ENCODE measurements at regions not wholly inside any gene's neighbourhood (a gene's known extent, or its start where the extent isn't known, plus 50 kb on each side); places are given as distances from the start of the nearest gene placed in this dataset.

DNA sequence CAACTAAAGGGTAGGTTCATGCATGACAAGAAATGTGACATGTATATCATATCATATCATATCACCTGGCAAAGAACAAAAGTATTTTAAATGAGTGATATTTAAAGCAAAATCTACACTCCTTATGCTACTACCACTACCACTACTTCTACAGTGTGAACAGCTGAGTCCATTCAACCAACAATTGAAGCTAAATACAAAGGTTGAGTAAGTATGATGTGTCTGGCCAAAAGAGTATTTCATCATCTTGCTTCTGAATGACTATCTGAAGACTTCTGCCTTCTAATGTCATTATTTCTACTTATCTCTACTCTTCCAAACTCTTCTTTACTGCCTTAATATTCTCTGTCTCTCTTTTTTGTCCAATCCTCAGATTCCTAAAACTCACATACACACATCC, 292.6 kb upstream of the CAND1 start:
- no peak for DNase-seq

DNA sequence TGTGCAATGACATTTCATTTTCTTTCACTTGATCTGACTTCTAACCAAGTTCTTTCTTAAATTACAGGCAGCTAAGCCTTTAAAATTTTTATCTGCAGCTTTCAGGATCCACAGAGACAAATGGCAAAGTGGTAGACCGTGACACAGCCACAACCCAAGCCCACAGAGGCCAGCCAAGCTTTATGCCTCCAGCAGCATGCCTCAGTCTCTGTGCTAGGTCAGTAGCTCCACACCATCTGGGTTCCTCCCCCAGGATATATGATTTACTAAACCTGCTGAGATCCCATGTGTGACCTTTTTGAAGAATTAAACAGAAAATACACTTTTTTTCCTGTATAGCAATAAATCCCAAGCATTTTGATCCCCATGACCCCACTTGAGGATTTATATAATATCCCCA, 290.4 kb upstream of the CAND1 start:
- DNase-seq = no peak

DNA sequence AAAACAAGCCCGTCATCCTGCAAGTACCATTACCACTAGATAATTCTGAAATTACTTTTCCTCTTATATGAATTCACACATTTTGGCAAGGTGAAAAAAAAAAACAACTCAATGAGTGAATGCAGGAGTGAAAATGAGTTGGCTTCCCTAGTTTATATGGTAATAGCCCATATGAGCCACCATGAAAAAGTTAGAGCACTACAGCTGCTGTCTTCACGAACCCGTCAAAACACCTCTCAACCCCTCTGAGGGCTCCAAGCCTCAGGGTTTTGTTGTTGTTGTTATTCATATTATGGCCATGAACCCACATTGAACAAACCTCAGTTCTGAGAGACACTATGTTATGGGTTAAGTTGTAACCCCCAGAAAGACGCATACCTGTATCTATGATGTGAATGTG, 289.9 kb upstream of the CAND1 start:
- DNase-seq = no peak

DNA sequence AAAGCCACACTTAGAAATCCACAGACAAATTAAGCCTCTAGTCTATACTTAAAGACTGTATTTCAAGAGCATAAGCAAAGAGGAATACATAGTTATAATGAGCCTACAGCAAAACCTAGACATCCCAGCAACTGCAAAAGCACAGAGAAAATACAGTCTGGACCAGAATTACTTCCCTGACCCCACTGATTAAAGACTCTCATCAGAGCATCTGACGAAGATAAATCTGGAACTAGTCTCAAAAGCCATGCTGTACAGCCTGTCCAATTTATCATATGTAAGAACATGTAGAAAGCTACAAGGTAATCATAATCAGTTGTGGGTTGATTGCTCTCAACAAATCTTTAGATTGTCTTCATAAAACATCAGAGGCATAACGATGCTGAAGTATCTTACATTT, 285.1 kb upstream of the CAND1 start:
- DNase-seq = no peak

DNA sequence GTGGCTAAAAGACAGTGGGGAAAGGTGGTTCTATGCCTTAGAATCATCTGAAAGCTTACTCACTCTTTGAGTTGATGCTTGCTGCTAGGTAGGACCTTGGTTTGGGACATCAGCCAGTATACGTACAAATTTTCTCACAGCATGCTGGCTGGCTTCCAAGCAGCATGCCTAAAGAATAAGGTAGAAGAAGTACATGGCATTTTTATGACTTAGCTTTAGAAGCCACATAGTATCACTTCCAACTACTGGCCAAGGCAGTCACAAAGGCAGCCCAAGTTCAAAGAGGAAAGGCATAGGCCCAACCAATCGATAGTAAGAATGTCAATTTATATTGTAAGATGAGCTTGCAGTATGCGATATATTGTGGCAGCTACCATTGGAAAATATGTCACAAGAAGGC, 284.2 kb upstream of the CAND1 start:
- DNase-seq = no peak

DNA sequence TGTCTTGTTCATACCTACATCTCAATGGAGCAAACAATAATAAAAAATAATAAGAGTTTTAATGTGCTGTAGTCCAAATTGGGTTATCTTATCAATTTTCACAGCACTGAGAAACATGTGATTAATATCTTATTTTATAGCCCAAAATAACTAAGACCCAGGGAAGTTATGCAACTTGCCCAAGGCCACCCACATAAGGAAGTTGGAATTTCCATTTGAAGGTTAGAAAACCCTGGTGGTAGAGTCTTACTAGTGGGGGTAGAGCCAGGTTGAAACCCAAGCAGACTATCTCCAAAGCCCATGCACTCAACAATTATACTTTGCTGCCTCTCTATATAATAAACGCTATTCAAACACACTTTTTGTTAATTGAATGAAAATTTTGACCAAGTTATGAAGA, 270.0 kb upstream of the CAND1 start:
- no peak for DNase-seq

DNA sequence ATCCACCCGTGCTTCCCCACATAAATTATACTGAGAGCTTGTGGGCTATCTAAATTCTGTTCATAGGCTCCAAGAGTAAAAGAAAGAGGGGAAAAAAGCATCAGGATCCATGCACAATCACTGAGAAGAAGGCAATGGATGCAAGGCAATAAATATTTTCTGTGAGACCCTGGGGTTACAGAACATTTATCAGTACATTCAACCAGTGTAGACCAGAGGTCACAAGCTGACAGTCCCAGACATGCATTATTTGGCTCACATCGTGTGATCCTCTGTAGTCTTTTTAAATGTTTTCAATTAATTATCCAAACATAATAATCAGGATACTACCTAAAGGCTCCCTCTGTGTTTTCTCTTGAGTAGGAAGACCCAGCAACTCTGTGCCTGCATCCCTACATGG, 267.9 kb upstream of the CAND1 start:
- DNase-seq = no peak

DNA sequence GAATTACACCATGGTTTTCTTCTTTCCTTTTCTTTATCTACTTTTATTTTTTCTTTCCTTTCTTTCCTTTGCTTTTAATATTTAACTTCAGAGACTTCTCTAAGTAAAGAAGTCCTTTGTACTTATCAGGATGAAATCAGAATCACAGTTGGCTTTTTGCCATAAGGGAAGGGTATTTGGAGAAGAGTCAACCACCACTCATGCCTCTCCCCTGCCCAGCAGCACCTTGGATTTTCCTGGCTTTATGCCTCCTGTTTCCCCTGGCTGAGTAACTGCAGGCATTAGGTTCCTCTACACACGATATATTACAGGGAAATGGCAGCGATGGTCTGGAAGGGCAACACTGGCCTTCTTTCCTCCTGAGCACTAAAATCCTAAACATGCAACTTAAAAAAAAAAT, 266.4 kb upstream of the CAND1 start:
- no peak for DNase-seq

DNA sequence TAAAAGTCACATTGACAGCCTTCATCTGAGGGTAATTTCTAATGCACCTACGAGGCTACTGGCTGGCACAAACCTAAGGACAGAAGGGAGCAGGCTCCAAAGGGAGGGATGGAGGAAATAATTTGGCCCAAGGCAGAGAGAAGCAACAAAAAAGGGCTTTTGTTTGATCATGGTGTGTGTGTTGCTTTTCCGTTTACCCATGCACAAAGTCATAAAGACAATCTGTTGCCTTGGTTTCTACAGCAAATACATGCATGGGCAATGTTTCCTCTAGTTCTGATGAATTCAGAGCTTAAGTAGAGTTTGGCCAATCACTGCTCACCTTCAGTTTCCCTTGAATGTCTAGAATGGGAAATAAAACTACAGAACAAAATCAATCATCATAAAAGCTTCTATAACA, 262.5 kb upstream of the CAND1 start:
- no peak for DNase-seq

DNA sequence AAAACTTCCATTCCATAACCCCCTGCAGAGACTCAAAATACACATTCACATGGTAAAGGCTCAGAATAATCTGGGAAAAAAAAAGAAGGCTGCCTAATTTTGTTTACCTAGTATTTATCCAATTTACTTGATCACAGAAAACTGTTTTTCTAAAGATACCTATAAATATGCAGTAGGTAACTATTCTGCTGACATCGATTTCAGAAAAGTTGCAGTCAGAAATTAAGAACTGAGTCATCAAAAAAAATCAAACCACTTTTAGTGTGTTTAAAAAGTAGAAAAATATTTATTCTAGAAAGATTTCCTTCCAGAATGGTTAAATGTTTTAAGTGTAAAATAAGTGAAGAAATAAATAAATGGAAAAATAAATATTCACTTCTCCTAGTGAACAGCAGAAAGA, 254.5 kb upstream of the CAND1 start:
- no peak for DNase-seq

DNA sequence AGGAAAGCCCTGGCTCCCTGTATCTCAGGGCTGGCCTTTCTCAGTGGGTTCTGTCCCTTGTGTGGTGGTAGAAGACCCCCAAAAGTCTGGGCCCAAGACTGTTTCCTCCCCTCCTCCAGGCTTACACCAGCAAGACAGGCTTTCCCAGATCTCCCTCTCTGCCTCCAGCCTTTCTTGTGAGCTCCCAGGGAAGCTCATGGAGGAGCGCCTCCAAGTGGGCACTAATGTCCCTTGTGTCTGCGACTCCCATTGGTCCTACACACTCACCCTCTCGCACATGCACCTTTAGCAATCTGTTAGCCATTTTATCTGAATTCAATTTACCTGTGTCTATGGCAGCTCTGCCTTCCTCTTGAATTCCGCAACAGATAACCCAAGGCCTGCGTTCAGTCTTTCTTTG, 251.1 kb upstream of the CAND1 start:
- DNase-seq = no peak

DNA sequence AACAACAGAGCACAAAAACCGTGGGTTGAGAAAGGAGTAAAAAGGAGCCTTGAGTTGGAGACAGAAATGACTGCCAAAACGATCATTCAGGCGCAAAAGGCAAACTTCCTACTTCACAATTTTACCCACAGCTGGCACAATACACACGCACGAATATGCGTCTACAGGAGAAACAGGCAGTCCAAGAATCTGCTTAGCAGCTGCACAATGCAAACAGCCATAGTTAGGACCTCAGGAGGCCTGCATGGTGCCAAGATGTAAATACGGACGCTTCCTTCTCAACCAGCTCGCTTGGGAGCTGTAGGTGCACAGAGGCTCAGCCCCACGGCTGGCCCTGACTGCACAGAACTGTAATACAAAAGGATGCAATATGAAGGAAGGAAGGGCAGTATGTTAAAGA, 250.1 kb upstream of the CAND1 start:
- DNase-seq = no peak

DNA sequence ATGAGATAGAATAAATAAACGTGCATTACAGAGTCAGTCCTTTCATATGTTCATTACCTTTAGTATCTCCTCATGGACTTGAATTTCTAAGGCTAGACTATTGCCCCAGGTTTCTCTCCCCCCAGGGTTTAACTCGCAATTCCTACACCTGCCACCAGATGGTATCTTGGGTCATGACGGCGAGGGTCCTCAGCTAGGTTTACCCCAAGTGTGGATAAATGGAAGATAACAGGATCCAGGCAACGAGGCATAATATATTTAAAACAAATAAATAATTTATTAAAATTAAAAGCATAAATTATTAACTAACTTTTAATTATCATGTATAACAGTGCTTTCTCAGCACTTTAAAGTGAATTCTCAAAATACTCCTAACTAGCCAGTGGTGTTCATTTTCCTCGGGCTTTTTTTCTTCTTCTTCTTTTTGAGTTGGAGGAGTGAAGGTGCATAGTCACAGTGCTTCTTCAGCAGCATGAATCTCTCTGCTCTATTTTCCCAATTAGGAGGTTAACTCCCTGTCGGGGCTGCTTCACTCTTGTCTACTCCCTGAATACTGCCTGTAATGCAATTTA, 243.5 kb upstream of the CAND1 start:
- no peak for DNase-seq

DNA sequence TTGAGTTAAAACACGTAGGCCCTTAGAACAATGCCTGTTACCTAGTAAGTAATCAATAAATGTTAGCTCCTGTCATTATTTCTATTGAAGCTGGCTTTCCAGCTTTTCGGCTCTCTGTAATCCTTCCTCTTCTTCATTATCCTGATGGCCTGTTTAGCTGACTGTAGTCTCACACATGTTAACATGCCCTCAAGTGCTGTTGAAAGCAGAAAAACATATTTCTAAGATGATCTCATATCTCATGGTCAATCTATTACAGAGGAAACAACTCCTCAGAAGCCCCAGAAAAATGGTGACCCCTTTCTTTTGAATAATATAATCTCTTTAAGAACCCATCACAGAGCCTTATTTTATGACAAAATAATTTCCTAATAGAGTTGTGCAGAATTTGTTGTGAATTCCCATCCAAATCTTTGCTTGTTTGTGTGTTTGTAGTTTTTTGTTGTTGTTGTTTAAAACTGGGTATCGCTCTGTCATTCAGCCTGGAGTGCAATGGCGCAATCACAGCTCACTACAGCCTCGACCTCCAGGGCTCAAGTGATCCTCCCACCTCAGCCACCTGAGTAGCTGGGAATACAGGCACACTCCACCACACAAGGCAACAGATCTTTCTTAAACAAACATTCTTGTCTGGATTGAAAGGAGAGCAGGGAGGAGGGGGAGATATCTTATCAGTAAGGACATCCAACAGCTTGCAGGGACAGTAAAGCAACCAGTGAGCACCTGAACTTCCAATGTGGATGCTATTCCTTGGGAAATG, 242.5 kb upstream of the CAND1 start:
- DNase-seq = no peak

DNA sequence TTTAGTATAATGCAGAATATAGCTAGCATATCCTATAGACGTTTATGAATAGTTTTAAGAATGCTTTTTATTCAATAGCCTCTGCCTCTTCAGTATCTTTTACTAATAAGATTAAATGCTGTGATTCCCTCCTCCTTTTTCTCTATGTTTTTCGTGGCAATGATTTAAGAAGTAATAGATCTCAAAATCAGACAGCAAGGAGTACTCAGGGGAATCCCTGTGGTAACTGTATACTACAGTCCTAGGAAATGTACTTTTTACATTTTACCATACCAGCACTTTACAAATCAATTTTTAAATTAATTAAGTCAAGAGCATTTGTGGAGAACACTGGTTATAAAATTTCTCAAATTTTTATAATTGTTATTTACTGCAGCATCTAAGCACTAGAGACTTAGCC, 240.6 kb upstream of the CAND1 start:
- no peak for DNase-seq

DNA sequence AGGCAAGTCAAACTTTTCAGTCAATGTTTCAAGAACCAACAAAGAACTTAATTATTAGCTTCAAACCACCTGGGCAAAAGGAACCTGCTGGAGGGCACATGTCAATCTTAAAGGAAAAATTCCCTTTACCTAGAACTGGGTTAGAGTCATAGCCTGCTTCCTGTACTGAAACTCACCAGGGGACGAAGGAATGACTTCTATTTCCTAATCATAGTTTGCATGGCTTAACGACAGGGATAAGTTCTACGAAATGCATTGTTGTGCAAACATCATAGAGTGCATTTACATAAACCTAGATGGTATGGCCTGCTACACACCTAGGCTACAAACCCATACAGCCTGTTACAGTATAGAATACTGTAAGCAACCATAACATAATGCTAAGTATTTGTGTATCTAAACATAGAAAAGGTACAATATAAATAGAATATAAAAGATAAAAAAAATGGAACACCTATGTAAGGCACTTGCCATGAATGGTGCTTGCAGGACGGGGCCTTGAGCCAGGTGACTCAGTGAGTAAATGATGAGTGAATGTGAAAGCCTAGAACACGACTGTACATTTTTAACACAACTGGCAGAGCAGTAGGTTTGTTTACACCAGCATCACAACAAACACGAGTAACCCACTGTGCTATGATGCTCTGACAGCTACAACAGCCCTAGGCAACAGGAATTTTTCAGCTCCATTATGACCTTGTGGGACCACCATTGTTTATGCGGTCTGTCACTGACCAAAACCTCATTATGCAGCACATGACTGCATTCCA, 234.9 kb upstream of the CAND1 start:
- no peak for DNase-seq

DNA sequence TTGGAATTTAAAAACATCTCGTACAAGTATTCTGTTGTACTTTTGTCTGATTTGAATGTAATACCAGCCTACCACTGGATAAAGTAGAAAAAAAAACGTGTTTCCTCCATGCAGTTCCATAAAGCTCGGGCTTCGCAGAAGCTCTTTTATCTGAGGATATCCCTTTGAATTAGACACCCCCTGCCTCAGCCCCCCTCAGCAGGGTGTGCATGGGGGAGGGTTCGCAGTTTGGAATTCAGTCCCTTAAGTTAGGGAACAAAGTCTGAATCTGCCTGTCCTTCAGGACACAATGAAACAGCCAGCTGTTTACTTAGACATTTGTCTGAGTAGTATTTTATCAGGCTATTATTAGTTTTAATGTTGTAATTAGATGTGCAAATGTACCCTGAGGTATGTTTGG, 234.0 kb upstream of the CAND1 start:
- DNase-seq = no peak

DNA sequence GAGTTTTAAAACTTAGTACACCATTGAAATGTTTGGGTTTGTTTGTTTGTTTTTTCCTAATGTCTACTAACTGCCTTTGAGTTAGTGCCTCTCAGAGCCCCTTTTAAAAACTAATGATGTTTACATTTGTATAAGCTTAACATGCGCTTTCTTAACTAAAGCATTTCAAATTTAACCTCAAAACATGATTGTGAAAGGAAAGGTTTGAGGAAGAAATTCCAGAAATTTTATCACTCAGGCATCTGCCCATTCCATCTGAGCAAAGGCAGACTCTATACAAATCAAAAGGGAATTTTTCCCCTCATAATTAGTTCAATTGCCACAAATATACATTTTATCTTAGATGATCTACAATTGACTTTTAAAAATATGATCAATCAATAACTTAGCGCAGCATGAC, 230.7 kb upstream of the CAND1 start:
- no peak for DNase-seq

DNA sequence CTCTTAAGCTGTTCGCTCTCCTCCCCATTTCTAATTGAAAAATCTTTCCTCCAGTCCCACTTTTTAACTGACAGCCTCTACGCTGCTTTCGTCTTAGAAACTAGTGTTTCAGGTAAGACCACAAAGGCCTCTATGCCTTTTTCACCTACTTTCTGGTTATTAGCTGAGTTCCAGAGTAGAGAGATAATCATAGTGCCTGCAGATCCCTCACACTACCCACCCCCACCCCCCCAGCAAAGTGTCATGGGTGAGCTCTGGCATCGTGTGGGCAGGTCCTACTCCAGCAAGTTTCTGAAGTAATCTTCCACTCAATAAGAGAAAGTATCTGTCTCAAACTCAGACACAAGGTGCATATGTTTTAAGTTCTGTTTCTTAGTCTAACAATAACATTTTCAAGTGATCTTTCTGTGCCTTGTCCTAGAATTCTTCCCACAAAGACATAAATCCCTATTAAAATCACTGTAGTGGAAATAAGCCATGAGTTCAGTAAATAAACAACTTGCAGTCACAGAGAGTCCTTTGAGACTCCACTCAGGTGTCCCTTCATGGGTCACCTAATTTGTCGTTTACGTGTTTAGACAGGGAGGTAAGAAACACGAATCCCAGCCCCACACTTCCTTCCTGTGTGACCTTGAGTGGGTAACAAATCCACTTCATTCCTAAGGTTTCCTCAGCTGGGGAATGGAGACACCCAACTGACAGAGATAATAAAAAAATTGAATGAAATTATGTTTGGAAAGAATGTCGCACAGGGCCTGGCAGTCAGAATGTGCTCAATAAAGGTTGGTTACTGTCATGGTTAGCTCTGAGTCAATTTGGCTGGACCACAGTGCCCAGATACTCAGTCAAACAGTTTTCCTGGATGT, 228.9 kb upstream of the CAND1 start:
- no peak for DNase-seq

DNA sequence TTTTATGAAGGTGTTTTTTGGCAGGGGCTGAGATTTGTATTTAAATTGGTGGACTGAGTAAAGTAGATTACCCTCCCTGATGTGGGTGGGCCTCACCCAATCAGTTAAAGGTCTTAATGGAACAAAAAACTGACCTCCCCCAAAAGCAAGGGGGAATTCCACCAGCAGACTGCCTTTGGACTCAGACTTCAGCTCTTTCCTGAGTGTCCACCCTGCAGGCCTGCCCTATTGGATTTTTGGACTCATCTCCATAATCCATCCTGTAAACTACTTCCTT, 228.4 kb upstream of the CAND1 start:
- DNase-seq = no peak

DNA sequence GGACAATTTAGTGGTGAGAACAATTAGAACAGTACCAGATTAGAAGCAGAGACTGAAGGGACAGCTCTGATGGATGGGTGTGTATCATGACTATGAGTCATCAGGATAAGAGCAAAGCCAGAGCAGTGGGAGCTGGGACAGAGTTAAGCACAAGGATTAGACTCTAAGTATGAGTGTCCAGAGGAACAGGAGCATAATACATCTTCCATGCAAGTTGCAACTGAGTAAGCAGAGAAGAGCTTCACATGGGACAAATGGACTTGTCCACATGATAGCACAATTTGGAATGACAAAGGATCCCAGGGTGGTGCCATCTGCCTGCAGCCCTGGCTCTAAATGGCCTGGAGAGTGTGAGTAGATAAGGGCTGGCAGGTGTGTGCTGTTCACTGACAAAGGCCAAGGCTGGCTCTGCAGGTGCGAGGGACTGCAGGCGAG, 226.4 kb upstream of the CAND1 start:
- no peak for DNase-seq

DNA sequence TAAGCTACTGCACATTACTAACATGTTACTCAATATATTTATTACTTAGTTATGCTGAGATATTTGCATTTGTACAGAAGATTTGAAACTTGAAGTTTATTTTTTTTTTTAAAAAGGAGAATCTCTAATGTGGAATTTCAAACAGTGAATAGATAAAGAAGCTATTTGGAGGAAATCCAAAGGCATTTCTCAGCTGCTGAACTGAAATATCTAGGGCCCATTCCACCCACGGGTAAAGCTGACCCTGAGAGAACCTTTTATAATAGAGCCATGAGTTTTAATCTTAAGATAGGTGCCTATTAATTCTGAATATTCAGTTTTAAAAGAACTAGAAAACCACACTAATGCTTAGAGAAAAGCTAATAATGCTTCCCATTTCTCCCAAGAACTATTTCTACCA, 225.4 kb upstream of the CAND1 start:
- DNase-seq = no peak

DNA sequence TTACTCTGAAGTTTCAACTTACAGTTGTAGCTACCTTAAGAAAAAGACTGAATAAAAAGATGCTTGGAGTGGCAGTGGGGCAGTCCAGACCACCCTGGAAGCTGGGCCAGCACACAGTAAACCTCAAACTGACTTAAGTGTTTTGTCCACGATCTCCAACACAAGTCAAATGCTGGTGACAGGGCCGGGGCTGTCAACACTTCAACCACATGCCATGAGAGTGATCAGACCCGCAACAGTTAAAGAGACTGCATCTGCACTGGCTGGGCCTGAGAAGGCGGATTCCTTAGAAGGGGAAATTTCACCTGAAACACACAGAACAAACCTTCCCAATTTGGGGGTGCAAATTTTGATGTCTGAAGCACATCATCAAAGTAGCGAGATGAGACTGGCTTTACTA, 223.5 kb upstream of the CAND1 start:
- no peak for DNase-seq

DNA sequence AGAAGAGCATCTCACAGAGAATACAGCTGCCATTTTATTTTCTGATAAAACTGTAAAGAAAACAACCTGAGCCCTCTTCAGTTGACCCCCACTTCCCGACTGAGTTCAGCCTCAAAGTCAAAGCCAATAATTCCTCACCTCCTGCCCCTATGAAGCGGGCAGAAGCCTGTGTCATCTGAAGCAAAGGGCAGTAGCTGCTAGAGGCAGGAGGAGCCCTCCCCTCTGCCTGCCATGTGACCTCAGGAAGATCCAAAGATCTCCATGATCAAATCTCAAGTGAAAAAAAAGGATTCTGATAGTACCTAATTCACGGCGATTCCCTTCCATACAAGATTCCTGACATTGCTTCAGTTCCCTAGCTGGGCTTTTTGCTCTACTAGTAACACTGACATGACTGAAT, 223.1 kb upstream of the CAND1 start:
- no peak for DNase-seq

Measured in stimulated activated naive CD4-positive, alpha-beta T cell treated with Interleukin-2 at 50 U/mL for 16 hours (primary cell).